HEK293T (cell line): ENCODE measurements at regions not wholly inside any gene's neighbourhood (a gene's known extent, or its start where the extent isn't known, plus 50 kb on each side); places are given as distances from the start of the nearest gene placed in this dataset.

Source experiments
- CTCF ChIA-PET: fragments of 350-600 bp; formaldehyde crosslinking; extraction: SDS; loops from one replicate; lab custom pipeline; 2021; ENCODE audit warnings: antibody characterized with exemption, inconsistent platforms; lab: Yijun Ruan, JAX
- POLR2A ChIA-PET: fragments of 350-600 bp; formaldehyde crosslinking; extraction: SDS; loops from one replicate; lab custom pipeline; 2020; ENCODE audit warnings: antibody characterized with exemption, inconsistent platforms; lab: Yijun Ruan, JAX
- DNase-seq: peaks from one replicate; pipeline ENCODE4 v3.0.0; 2012; ENCODE audit warnings: mixed read lengths; ENCODE audit errors: extremely low spot score
- ARNT ChIP-seq: fragments of 450-650 bp; IDR thresholded peaks from 2 replicates; pipeline ENCODE4 v1.6.1; 2017; ENCODE audit warnings: mild to moderate bottlenecking
- BHLHE40 ChIP-seq: fragments of 450-650 bp; IDR thresholded peaks from 2 replicates; pipeline ENCODE4 v1.6.1; 2016; ENCODE audit warnings: mild to moderate bottlenecking, moderate library complexity, borderline replicate concordance
- CTBP1 ChIP-seq: fragments of 450-650 bp; IDR thresholded peaks from 2 replicates; pipeline ENCODE4 v1.6.1; 2016; ENCODE audit warnings: borderline replicate concordance
- ELF4 ChIP-seq: fragments of 450-650 bp; IDR thresholded peaks from 2 replicates; pipeline ENCODE4 v1.6.1; 2017; ENCODE audit warnings: antibody characterized with exemption
- FOXA1 ChIP-seq: fragments of 450-650 bp; IDR thresholded peaks from 2 replicates; pipeline ENCODE4 v1.6.1; 2016; ENCODE audit warnings: mild to moderate bottlenecking
- FOXK2 ChIP-seq: fragments of 450-650 bp; IDR thresholded peaks from 2 replicates; pipeline ENCODE4 v1.6.1; 2016; ENCODE audit warnings: mild to moderate bottlenecking
- FOXM1 ChIP-seq: fragments of 450-650 bp; IDR thresholded peaks from 2 replicates; pipeline ENCODE4 v1.6.1; 2017; ENCODE audit warnings: mild to moderate bottlenecking, borderline replicate concordance
- HDGF ChIP-seq: fragments of 450-650 bp; IDR thresholded peaks from 2 replicates; pipeline ENCODE4 v1.6.1; 2017; ENCODE audit warnings: antibody characterized with exemption, borderline replicate concordance
- L3MBTL2 ChIP-seq: fragments of 450-650 bp; conservative IDR thresholded peaks from 2 replicates; pipeline ENCODE4 v1.6.1; 2016; ENCODE audit warnings: mild to moderate bottlenecking
- LEF1 ChIP-seq: fragments of 450-650 bp; IDR thresholded peaks from 2 replicates; pipeline ENCODE4 v1.6.1; 2017; ENCODE audit warnings: mild to moderate bottlenecking, borderline replicate concordance
- NFRKB ChIP-seq: fragments of 450-650 bp; IDR thresholded peaks from 2 replicates; pipeline ENCODE4 v1.6.1; 2016; ENCODE audit warnings: mild to moderate bottlenecking, moderate library complexity
- PKNOX1 ChIP-seq: fragments of 450-650 bp; IDR thresholded peaks from 2 replicates; pipeline ENCODE4 v1.6.1; 2016
- SP1 ChIP-seq: fragments of 450-650 bp; IDR thresholded peaks from 2 replicates; pipeline ENCODE4 v1.6.1; 2017
- SUZ12 ChIP-seq: fragments of 450-650 bp; IDR thresholded peaks from 2 replicates; pipeline ENCODE4 v1.6.1; 2016; ENCODE audit warnings: mild to moderate bottlenecking
- TARDBP ChIP-seq: fragments of 450-650 bp; IDR thresholded peaks from 2 replicates; pipeline ENCODE4 v1.6.1; 2016
- ZNF384 ChIP-seq: fragments of 450-650 bp; IDR thresholded peaks from 2 replicates; pipeline ENCODE4 v1.6.1; 2016

- TF ChIP-seq TARDBP (no peak), PKNOX1 (no peak), FOXK2 (no peak), SP1 (no peak), ARNT (no peak), LEF1 (no peak), HDGF (no peak), FOXM1 (no peak), NFRKB (no peak), CTBP1 (no peak), ZNF384 (no peak), BHLHE40 (no peak), FOXA1 (no peak), L3MBTL2 (no peak), SUZ12 (no peak), ELF4 (no peak)
- CTCF ChIA-PET = no interaction called here
- POLR2A ChIA-PET = no interaction called here
- DNase-seq = no peak
Measured at GRCh38 chr5:131064669-131065371, 100.2 kb downstream of the HINT1 start.

GRCh38 chr5:131042021-131042789 is 122.9 kb downstream of the HINT1 start:
- POLR2A ChIA-PET = no interaction called here
- TF ChIP-seq L3MBTL2 (no peak), ELF4 (no peak)
- DNase-seq = no peak
- CTCF ChIA-PET = interaction anchor here (0.6 kb wide), 1 partner anchor 1271 kb away, joined by 3 read pairs; no protein-coding TSS in a partner anchor

- ChIA-PET POLR2A (no interaction called here), CTCF (no interaction called here)
- TF ChIP-seq FOXM1 = no peak
- TF ChIP-seq L3MBTL2 = no peak
- no peak for TF ChIP-seq FOXA1
- no peak for TF ChIP-seq ELF4
- TF ChIP-seq NFRKB = no peak
- TF ChIP-seq HDGF = no peak
- TF ChIP-seq LEF1 = no peak
- no peak for TF ChIP-seq PKNOX1
- TF ChIP-seq SP1 = no peak
- TF ChIP-seq CTBP1 = no peak
- TF ChIP-seq ZNF384 = no peak
- no peak for TF ChIP-seq SUZ12
- TF ChIP-seq ARNT = no peak
- TF ChIP-seq FOXK2 = no peak
- TF ChIP-seq TARDBP = no peak
- TF ChIP-seq BHLHE40 = no peak
- no peak for DNase-seq
Measured at GRCh38 chr5:131023498-131023865, 141.6 kb downstream of the HINT1 start.

- no peak for DNase-seq
- POLR2A ChIA-PET = no interaction called here
- CTCF ChIA-PET = no interaction called here
- TF ChIP-seq SP1 (no peak), NFRKB (no peak), PKNOX1 (no peak), SUZ12 (no peak), TARDBP (no peak), ZNF384 (no peak), L3MBTL2 (no peak), FOXK2 (no peak), FOXM1 (no peak), HDGF (no peak), ELF4 (no peak), CTBP1 (no peak), LEF1 (no peak)
Measured at GRCh38 chr5:131022811-131023497, 142.1 kb downstream of the HINT1 start.

GRCh38 chr5:131021646-131022045 is 143.4 kb downstream of the HINT1 start:
- ChIA-PET CTCF (no interaction called here), POLR2A (no interaction called here)
- DNase-seq = no peak
- TF ChIP-seq ELF4 (no peak), SP1 (no peak), ARNT (no peak), CTBP1 (no peak), FOXA1 (no peak), ZNF384 (no peak)

- POLR2A ChIA-PET = no interaction called here
- TF ChIP-seq FOXK2 (no peak), FOXM1 (no peak), PKNOX1 (no peak), NFRKB (no peak), ELF4 (no peak), ZNF384 (no peak), SP1 (no peak)
- CTCF ChIA-PET = no interaction called here
- DNase-seq = no peak
Measured at GRCh38 chr5:131019601-131020315, 145.3 kb downstream of the HINT1 start.
